HG03354 (cell line): ENCODE measurements at regions not wholly inside any gene's neighbourhood (a gene's known extent, or its start where the extent isn't known, plus 50 kb on each side); places are given as distances from the start of the nearest gene placed in this dataset.

ENCODE experiments used
- ATAC-seq: cut with Tn5 transposase; IDR thresholded peaks from one replicate; pipeline ENCODE4 v1.9.1; 2021; ENCODE audit warnings: mild to moderate bottlenecking; ENCODE audit not compliant: unreplicated experiment, poor library complexity, severe bottlenecking

DNA sequence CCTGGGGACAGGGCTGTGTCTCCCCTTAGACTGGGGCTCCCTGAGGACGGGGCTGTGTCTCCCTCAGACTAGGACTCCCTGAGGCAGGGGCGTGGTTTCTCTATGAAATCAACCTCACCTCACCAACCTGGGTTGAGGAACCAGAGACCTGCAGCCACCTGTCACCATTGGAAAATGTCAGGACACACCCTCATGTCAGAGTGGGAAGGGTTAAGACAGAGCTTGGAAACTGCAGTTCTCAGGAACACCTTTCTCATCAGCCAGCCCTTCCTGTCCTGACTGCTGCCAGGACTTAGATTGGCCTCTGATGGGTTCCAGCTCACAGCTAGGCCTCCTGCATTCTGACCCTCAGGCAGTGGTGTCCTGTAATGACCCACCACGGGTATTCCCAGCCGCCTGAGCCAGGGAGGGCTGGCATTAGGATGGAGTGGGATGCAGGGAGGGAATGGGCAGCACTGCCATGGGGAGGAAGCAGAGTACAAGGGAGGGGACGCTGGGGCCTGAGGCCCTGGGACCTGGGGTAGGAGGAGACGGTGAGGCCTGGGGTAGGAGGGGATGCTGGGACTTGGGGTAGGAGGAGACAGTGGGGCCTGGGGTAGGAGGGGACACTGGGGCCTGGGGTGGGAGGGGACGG, 76.3 kb downstream of the MRPL14 start:
- no peak for ATAC-seq

- ATAC-seq = no peak
Observed at GRCh38 chr6:44049989-44050871, 77.0 kb downstream of the MRPL14 start.

GRCh38 chr6:44049163-44049988, 77.9 kb downstream of the MRPL14 start:
- peak; percentile 56 for ATAC-seq

GRCh38 chr6:44048277-44048676, 79.0 kb downstream of the MRPL14 start:
- no peak for ATAC-seq

DNA sequence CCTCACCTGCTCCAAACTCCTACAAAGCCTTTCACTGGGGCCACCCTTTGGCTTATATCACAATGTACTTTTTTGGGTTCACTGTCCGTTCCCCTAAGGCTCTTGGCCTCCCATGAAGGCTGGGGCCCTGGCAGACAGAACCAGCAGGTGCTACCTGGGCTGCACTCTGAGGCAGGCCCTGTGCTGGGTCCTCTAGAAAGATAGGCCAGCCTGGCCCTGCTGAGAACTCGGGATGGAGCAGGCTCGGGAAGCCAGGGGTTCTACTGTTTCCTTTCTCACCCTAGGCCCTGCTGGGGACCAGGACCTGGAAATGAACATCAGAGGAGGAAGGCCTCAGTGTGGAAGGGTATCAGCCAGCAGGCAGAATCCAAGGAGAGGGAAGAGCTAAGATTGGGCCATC, 79.5 kb downstream of the MRPL14 start:
- ATAC-seq = no peak

GRCh38 chr6:44047179-44047546, 80.1 kb downstream of the MRPL14 start:
- ATAC-seq = no peak

DNA sequence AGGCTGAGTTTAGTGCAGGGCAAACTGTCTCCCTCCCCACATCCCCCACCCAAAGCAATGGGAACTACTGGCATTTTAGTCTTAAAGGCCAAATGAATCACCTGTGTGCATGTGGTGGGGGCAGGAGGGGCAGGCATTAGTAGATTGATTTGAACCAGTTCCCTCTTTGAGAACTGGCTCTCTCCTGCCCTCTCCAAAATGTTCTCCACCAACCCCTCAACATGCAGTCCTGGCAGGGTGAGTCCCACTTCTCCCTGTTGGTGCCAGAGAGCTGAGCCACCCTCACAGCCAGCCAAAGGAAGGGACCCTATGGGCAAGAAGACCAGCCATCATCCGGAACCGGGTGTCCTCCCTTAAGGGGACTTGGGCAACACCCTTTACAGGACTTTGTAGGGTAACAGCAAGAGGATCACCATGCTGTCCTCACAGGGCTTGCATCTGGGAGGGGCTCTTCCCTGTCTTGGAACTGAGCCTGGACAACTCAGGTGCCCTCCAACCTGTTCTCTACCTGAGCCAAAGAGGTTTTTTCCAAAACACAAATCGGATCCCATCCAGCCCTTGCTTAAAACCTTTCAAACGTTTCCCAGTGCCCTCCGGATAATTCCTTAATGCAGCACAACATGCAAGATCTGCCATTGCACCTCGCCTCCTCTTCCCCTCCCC, 80.6 kb downstream of the MRPL14 start:
- no peak for ATAC-seq

DNA sequence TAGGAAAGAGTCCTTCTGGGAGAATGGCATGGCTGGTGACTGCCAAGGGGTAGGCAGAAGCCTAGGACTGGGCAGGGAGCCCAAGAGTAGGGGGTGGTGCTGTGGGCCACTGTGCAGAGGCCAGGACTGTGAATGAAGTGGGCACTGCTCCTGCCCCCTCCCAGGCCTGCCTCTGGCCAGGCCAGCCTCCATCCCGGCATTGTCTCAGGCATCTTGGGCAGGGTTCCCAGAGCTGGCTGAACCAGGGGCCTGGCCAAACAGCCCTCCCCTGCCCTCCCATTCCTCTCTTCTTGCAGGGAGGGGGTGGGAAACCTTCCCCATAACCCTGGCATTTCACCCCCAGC, 81.6 kb downstream of the MRPL14 start:
- no peak for ATAC-seq

GRCh38 chr6:44044940-44045671, 82.1 kb downstream of the MRPL14 start:
- no peak for ATAC-seq

GRCh38 chr6:44044154-44044539, 83.1 kb downstream of the MRPL14 start:
- no peak for ATAC-seq

- ATAC-seq = no peak
Observed at GRCh38 chr6:44043479-44044153, 83.6 kb downstream of the MRPL14 start.

- no peak for ATAC-seq
Observed at GRCh38 chr6:44042989-44043478, 84.2 kb downstream of the MRPL14 start.

DNA sequence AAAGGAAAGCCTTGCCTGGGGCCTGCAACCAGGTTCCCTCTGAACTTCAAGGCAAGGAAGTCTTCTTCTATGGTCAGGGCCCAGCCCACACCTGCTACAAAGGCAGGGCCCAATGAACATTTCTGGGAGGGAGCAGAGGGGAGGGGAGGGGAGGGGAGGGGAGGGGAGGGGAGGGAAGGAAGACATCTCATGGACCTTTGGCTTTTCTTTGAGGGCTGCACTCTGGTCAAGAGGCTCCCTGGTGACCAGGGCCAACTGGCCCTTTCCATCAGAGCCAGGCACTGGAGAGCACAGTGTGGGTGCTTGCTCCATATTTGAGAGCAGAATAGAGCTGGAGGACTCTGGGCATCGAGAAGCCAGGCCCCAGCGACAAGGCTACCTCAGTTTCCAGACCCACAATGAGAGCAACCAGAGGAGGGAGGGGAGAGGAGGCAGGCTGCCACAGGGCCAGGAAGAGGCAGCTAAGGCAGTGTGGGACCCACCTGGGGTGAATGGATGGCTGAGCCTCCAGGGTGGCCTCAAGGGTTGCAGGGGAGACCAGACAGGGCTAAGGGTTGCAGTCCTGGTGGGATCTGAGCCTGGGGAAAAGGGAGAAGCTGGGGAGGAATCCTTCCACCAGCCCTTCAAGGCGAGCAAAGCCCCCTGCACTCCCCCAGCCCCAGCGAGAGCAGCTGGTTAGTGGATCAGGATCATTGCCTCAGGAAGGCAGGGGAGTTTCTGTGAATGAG, 84.8 kb downstream of the MRPL14 start:
- no peak for ATAC-seq

- ATAC-seq = no peak
Observed at GRCh38 chr6:44041461-44042260, 85.6 kb downstream of the MRPL14 start.

- no peak for ATAC-seq
Observed at GRCh38 chr6:44040786-44041185, 86.5 kb downstream of the MRPL14 start.

DNA sequence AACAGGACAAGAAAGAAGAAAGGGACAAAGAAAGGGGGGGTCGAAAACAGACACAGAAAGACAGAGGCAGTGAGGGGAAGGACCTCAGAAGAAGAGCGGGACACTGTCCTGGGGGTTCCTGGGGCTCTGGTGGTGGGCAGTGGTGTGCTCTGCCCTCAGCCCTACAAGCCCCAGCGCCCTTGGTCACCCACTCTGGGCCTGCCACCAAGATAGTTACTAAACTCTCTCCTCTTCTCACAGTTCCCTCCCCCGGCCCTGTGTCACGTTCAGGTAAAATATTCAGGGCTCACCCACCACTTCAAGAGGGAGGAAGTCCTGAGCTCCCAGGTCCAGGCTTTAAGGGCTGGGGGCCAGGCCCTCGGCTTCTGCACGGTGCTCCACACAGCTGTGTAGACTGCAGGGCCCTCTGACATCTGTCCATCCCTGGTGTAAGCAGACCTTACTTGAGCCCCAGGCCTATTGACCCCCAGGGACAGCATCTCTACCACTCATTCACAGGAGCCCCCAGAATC, 87.4 kb downstream of the MRPL14 start:
- no peak for ATAC-seq

- ATAC-seq = no peak
Observed at GRCh38 chr6:44039191-44039719, 88.0 kb downstream of the MRPL14 start.
